NCI-H69 (cell line): ENCODE measurements at regions not wholly inside any gene's neighbourhood (a gene's known extent, or its start where the extent isn't known, plus 50 kb on each side); places are given as distances from the start of the nearest gene placed in this dataset.
"Not testable (repeated sequence)": the region's sequence is repeated elsewhere in the genome, so short reads cannot be mapped to it uniquely, and the experiment has no call there.

Experiments used
- DNase-seq: peaks from one replicate; lab custom pipeline; 2025; lab: John Stamatoyannopoulos, UW

DNA sequence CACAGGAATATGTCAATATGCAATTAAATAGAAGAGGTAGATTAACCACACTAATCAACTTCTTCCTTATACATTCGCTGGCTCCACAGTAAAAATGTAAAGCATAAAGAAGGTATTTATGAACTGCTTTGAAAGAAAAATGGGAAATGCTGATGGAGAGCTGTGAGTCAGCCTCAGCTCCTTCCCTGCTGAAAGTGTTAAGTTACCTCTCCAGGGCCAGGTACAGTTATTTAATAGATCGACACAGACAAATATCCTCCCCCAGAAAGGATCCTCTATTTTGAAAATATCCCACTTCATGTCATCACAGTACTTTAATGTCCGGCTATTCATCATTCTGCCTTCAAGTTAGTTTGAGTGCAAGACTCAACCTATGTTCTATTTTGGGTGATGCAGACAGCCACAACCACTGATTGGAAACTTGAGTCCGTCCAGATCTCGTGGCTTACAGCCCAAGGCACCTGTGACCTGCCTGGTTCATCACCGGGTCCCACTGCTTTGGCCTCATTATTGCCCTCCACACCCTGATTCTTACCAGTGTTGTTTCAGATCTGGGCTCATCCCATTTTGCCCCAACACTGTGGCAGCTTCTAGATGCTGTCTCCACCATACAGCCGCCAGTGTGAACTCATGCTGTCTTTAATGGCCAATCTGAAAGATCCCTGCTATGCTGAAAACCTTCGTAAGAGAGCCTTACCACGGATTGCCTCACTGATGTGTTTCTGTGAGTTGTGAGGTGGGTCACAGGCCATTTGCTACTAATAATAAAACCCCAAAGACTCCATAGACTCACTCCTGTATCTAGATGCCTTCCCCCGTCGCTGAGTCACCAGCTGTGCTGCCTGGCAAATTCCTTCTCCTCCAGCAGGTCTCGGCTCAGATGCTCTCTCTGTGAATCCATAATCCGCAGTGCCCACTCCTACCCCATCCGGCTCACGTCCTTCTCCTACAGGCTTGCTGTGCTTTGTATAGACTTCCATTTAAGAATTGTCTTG lies 56.2 kb upstream of the DDAH1 start:
- peak; percentile 2 for DNase-seq

GRCh38 chr1:85522458-85522857 lies 57.5 kb upstream of the DDAH1 start:
- DNase-seq, result not testable (repeated sequence)

DNA sequence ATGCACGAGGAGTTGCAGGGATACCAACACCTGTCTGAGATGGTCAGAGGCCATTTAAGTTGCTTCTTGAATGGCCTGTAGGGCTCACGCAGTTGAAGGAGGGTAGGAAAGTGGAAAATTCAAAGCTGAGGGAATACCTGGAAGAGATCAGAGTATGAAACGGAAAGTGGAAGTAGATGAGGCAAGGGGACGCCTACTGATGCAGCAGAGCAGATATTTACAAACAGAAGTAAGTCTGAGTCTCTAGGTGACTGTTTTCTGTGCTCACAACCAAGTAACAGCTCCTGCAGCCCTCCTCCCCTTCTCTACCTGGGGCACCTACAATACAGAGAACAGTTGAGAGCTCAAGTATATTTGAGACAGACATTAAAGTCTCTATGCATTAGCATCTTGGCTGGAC lies 57.5 kb upstream of the CCN1 start:
- DNase-seq, result not testable (repeated sequence)

GRCh38 chr1:85524281-85524886 lies 56.2 kb upstream of the CCN1 start:
- not testable (repeated sequence) for DNase-seq

DNA sequence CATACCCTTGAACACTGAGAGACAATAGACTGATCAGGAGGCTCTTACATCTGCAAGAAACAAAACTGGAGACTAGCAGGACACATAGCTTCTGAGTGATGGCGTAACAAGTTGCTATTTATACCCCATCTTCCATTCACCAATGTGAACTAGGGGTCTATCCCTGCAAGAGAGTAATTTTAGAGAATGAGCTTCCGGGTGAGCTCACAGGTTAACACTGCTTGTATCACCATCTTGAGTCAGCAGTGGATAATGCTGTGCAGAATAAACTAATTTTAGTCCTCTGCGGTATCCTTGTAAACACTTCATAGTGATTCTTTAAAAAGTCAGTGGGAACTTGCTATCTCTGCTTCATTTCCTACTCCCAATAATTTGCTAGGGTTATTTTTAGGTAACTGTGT lies 55.0 kb upstream of the CCN1 start:
- DNase-seq, result not testable (repeated sequence)

- peak; percentile 4 for DNase-seq
Observed at GRCh38 chr1:85526216-85526615, 54.3 kb upstream of the CCN1 start.

DNA sequence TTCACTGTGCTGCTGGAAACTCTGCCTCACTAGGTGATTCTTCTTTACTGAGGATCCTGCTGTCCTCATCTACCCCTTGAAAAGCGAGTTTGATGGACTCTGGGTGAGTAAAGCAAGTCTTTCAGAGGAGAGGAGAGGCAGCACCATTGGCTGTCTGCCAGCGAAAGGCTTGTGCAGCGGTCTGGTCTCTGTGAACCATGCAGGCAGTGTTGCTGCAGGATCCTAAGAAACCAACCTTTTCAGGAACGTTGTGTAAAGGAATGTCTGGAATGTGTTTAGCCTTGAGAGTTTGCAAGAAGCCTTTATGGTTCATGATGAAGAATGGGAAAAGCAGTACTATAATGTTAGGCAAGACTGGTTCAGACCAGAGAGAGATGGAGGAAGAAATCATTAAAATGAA lies 53.4 kb upstream of the CCN1 start:
- peak; percentile 38 for DNase-seq
